ENCODE measurements at regions not wholly inside any gene's neighbourhood (a gene's known extent, or its start where the extent isn't known, plus 50 kb on each side); places are given as distances from the start of the nearest gene placed in this dataset.

GRCh38 chr14:46747001-46747652, 95.5 kb upstream of the RPL10L start:
- ChIA-PET CTCF (ENCODE audit: low intra/inter-chr PET ratio) (no interaction called here), POLR2A (no interaction called here)
- BruUV-seq (replicated peaks), result no TSS peak
- no peaks in the 10 kb centered on the region for H4K20me1 ChIP-seq (replicated peaks; ENCODE audit: control insufficient read depth, insufficient read depth, low read length)
- H3K4me1 ChIP-seq (replicated peaks in 1 of 2; ENCODE audit: control insufficient read depth in 2 of 2, insufficient read depth in 2 of 2, low read length in 2 of 2), result no peaks in the 10 kb centered on the region
- no peak overlapping the region for H2AFZ ChIP-seq (ENCODE audit: low read depth, low read length)
- H3K9ac ChIP-seq (ENCODE audit: insufficient read depth in 1 of 2, low read depth in 2 of 2, low read length in 2 of 2), result no peak overlapping the region
- no peaks in the 10 kb centered on the region for H3K9me3 ChIP-seq (replicated peaks; ENCODE audit: control insufficient read depth, insufficient read depth, low read depth, low read length)
- in situ Hi-C loops (cut with MboI), result no loop called here
- H3K36me3 ChIP-seq (ENCODE audit: control insufficient read depth, insufficient read depth, low read length), result no peaks in the 10 kb centered on the region
- no peak for ATAC-seq
- WGBS (ENCODE audit: insufficient coverage, low coverage, missing lambda C conversion rate), result 0% methylated on average over 5 of the region's 5 CpGs
- no peak overlapping the region for H3K4me3 ChIP-seq
- intact Hi-C loops (cut with micrococcal nuclease), result no loop called here
- H3K79me2 ChIP-seq (ENCODE audit: control insufficient read depth, insufficient read depth, low read length), result no peaks in the 10 kb centered on the region
- TF ChIP-seq ZNF766 (CRISPR knock-in tag; conservative IDR thresholded peaks at IDR 0.05) (no peak), ZNF551 (CRISPR knock-in tag; IDR thresholded peaks at IDR 0.05) (no peak), PML (IDR thresholded peaks at IDR 0.05; ENCODE audit: low read length) (no peak), ZC3H8 (IDR thresholded peaks at IDR 0.05) (no peak), ELF2 (CRISPR knock-in tag; IDR thresholded peaks at IDR 0.05) (no peak), TAF1 (IDR thresholded peaks at IDR 0.05; ENCODE audit: control insufficient read depth, extremely low read depth, insufficient read depth, low read length, severe bottlenecking) (no peak), PHB2 (IDR thresholded peaks at IDR 0.05; ENCODE audit: low read depth) (no peak), SIX5 (IDR thresholded peaks at IDR 0.05; ENCODE audit: borderline replicate concordance in 1 of 2, insufficient read depth in 1 of 2, low read depth in 1 of 2, low read length in 2 of 2) (no peak), MEF2A (IDR thresholded peaks at IDR 0.05; ENCODE audit: control insufficient read depth, low read depth, low read length) (no peak), KHSRP (IDR thresholded peaks at IDR 0.05) (no peak), CLOCK (CRISPR knock-in tag; IDR thresholded peaks at IDR 0.05; ENCODE audit: borderline replicate concordance) (no peak), ERF (CRISPR knock-in tag; IDR thresholded peaks at IDR 0.05) (no peak)
- H3K27me3 ChIP-seq (ENCODE audit: control insufficient read depth in 2 of 2, insufficient read depth in 2 of 2, low read length in 2 of 2), result no peaks in the 10 kb centered on the region
- no peak overlapping the region for H3K4me2 ChIP-seq (ENCODE audit: insufficient read depth, low read length)
- no peak for FAIRE-seq
- H3K27ac ChIP-seq (ENCODE audit: extremely low read depth, low read depth, low read length), result no peak overlapping the region
- H3K9me1 ChIP-seq (ENCODE audit: control insufficient read depth, insufficient read depth, low read length), result no peaks in the 10 kb centered on the region
- no peak for DNase-seq (ENCODE audit: extremely low read depth in 1 of 4, low spot score in 3 of 4)
